ENCODE measurements at regions not wholly inside any gene's neighbourhood (a gene's known extent, or its start where the extent isn't known, plus 50 kb on each side); places are given as distances from the start of the nearest gene placed in this dataset.

DNA sequence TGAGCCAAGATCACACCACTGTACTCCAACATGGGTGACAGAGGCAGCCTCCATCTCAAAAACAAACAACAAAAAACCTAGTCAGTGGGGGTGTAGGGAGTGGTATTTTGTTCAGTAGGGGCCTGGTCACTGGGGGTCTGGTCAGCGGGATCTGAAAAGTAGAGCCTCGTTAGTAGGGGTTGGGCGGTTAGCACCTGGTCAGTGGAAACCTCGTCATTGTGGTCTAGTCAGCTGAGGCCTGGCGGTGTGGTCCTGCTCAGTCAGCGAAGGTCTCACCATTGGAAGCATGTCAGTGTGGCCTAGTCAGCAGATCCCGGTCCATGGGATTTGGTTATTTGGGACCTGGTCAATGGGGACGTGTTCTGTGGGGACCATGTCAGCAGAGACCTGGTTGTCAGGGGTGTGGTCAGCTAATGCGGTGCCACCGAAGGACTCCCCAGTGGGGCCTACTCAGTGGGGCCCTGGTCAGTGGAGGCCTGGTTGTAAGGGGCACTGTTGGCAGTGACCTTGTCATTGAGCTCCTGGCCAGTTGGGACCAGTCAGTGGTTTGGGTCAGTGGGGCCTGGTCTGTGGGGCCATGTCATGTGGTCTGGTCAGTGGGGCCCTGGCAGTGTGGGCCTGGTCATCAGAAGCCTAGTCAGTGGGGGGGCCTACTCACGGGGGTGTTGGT lies 63.0 kb upstream of the TPM4 start:
- H3K9me3 ChIP-seq (replicated peaks; ENCODE audit: control insufficient read depth, insufficient read depth, low read depth, low read length), result no peaks in the 10 kb centered on the region
- H3K9ac ChIP-seq (ENCODE audit: insufficient read depth in 1 of 2, low read depth in 2 of 2, low read length in 2 of 2), result no peak overlapping the region
- DNase-seq (ENCODE audit: extremely low read depth in 1 of 4, low spot score in 3 of 4) (no peak), ATAC-seq (no peak), FAIRE-seq (no peak)
- no peak overlapping the region for H3K4me3 ChIP-seq
- TF ChIP-seq LCOR (CRISPR knock-in tag; IDR thresholded peaks at IDR 0.05), result no peak
- no peak for TF ChIP-seq SIN3B (IDR thresholded peaks at IDR 0.05; ENCODE audit: low read depth)
- TF ChIP-seq CCAR2 (IDR thresholded peaks at IDR 0.05; ENCODE audit: low read depth, low read length), result no peak
- TF ChIP-seq HDAC2 (IDR thresholded peaks at IDR 0.05), result no peak
- TF ChIP-seq SREBF1 (IDR thresholded peaks at IDR 0.05; ENCODE audit: borderline replicate concordance, low read depth, low read length), result no peak
- TF ChIP-seq, protein P1, sequence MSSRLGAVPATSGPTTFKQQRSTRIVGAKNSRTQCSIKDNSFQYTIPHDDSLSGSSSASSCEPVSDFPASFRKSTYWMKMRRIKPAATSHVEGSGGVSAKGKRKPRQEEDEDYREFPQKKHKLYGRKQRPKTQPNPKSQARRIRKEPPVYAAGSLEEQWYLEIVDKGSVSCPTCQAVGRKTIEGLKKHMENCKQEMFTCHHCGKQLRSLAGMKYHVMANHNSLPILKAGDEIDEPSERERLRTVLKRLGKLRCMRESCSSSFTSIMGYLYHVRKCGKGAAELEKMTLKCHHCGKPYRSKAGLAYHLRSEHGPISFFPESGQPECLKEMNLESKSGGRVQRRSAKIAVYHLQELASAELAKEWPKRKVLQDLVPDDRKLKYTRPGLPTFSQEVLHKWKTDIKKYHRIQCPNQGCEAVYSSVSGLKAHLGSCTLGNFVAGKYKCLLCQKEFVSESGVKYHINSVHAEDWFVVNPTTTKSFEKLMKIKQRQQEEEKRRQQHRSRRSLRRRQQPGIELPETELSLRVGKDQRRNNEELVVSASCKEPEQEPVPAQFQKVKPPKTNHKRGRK (tag; IDR thresholded peaks at IDR 0.05), result no peak
- no peak for TF ChIP-seq ZNF589 (CRISPR knock-in tag; IDR thresholded peaks at IDR 0.05; ENCODE audit: low read depth)
- TF ChIP-seq, protein P2, sequence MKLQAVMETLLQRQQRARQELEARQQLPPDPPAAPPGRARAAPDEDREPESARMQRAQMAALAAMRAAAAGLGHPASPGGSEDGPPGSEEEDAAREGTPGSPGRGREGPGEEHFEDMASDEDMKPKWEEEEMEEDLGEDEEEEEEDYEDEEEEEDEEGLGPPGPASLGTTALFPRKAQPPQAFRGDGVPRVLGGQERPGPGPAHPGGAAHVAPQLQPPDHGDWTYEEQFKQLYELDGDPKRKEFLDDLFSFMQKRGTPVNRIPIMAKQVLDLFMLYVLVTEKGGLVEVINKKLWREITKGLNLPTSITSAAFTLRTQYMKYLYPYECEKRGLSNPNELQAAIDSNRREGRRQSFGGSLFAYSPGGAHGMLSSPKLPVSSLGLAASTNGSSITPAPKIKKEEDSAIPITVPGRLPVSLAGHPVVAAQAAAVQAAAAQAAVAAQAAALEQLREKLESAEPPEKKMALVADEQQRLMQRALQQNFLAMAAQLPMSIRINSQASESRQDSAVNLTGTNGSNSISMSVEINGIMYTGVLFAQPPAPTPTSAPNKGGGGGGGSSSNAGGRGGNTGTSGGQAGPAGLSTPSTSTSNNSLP (IDR thresholded peaks at IDR 0.05; ENCODE audit: borderline replicate concordance, low read depth, low read length), result no peak
- TF ChIP-seq, protein P3, sequence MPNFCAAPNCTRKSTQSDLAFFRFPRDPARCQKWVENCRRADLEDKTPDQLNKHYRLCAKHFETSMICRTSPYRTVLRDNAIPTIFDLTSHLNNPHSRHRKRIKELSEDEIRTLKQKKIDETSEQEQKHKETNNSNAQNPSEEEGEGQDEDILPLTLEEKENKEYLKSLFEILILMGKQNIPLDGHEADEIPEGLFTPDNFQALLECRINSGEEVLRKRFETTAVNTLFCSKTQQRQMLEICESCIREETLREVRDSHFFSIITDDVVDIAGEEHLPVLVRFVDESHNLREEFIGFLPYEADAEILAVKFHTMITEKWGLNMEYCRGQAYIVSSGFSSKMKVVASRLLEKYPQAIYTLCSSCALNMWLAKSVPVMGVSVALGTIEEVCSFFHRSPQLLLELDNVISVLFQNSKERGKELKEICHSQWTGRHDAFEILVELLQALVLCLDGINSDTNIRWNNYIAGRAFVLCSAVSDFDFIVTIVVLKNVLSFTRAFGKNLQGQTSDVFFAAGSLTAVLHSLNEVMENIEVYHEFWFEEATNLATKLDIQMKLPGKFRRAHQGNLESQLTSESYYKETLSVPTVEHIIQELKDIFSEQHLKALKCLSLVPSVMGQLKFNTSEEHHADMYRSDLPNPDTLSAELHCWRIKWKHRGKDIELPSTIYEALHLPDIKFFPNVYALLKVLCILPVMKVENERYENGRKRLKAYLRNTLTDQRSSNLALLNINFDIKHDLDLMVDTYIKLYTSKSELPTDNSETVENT (CRISPR knock-in tag; IDR thresholded peaks at IDR 0.05), result no peak
- H3K27ac ChIP-seq (ENCODE audit: extremely low read depth, low read depth, low read length), result no peak overlapping the region
- H3K36me3 ChIP-seq (ENCODE audit: control insufficient read depth, insufficient read depth, low read length), result no peaks in the 10 kb centered on the region
- CTCF ChIA-PET (ENCODE audit: low intra/inter-chr PET ratio), result no interaction called here
- intact Hi-C loops (cut with micrococcal nuclease), result no loop called here
- H3K79me2 ChIP-seq (ENCODE audit: control insufficient read depth, insufficient read depth, low read length), result no peaks in the 10 kb centered on the region
- no TSS peak for BruUV-seq (replicated peaks)
- H3K4me2 ChIP-seq (ENCODE audit: insufficient read depth, low read length), result no peak overlapping the region
- H3K4me1 ChIP-seq (replicated peaks in 1 of 2; ENCODE audit: control insufficient read depth in 2 of 2, insufficient read depth in 2 of 2, low read length in 2 of 2), result peaks cover 0 to 5% of the 10 kb centered on the region in 2 experiments; a peak in 1 of 5 replicates
- H2AFZ ChIP-seq (ENCODE audit: low read depth, low read length), result no peak overlapping the region
- POLR2A ChIA-PET, result no interaction called here
- in situ Hi-C loops (cut with MboI), result no loop called here
- H3K9me1 ChIP-seq (ENCODE audit: control insufficient read depth, insufficient read depth, low read length), result no peaks in the 10 kb centered on the region
- peaks cover 0 to 6% of the 10 kb centered on the region in 2 experiments; a peak in 2 of 5 replicates for H3K27me3 ChIP-seq (ENCODE audit: control insufficient read depth in 2 of 2, insufficient read depth in 2 of 2, low read length in 2 of 2)
- no peaks in the 10 kb centered on the region; the same call in 1 of the 2 replicates for H4K20me1 ChIP-seq (replicated peaks; ENCODE audit: control insufficient read depth, insufficient read depth, low read length)
- 45% methylated on average over 11 of the region's 11 CpGs for WGBS (ENCODE audit: insufficient coverage, low coverage, missing lambda C conversion rate)
